Immature natural killer cell (primary cell): ENCODE measurements at regions not wholly inside any gene's neighbourhood (a gene's known extent, or its start where the extent isn't known, plus 50 kb on each side); places are given as distances from the start of the nearest gene placed in this dataset.

Source experiments
- DNase-seq, 3 donors: peaks; one replicate each; pipeline ENCODE4 v3.0.0; 2022; ENCODE audit warnings: mixed read lengths in 1 of 3
- H3K27ac Mint-ChIP-seq, 6 donors: one replicate each; pipeline ENCODE4 v1.8.0; 2020; ENCODE audit warnings: mixed read lengths in 6 of 6, mild to moderate bottlenecking in 5 of 6, inconsistent platforms in 4 of 6, moderate library complexity in 3 of 6
- H3K27me3 Mint-ChIP-seq, 3 donors: one replicate each; pipeline ENCODE4 v1.8.0; 2020 to 2021; ENCODE audit warnings: low read depth in 3 of 3, mild to moderate bottlenecking in 3 of 3, mixed read lengths in 3 of 3, moderate library complexity in 3 of 3, inconsistent platforms in 1 of 3
- H3K36me3 Mint-ChIP-seq, 3 donors: one replicate each; pipeline ENCODE4 v1.8.0; 2020; ENCODE audit warnings: mixed read lengths in 3 of 3, inconsistent platforms in 2 of 3, mild to moderate bottlenecking in 2 of 3
- H3K4me1 Mint-ChIP-seq, 2 donors: one replicate each; pipeline ENCODE4 v1.8.0; 2020; ENCODE audit warnings: inconsistent platforms in 2 of 2, mild to moderate bottlenecking in 2 of 2, mixed read lengths in 2 of 2, moderate library complexity in 1 of 2
- H3K4me3 Mint-ChIP-seq, 5 donors: one replicate each; pipeline ENCODE4 v1.8.0; 2020; ENCODE audit warnings: mild to moderate bottlenecking in 5 of 5, mixed read lengths in 5 of 5, inconsistent platforms in 3 of 5, moderate library complexity in 3 of 5
- H3K9me3 Mint-ChIP-seq, 6 donors: one replicate each; pipeline ENCODE4 v1.8.0; 2020; ENCODE audit warnings: mild to moderate bottlenecking in 6 of 6, mixed read lengths in 6 of 6, inconsistent platforms in 4 of 6, moderate library complexity in 3 of 6

GRCh38 chr16:13291591-13292333 is 390.4 kb downstream of the SHISA9 start:
- Mint-ChIP-seq H3K27me3 (peaks cover 0 to 2% (median 2%) of the 10 kb centered on the region in 3 donors), H3K36me3 (peaks cover 0 to 3% (median 0%) of the 10 kb centered on the region in 3 donors), H3K27ac (no peak overlapping the region), H3K9me3 (peaks cover 0 to 25% (median 7%) of the 10 kb centered on the region in 6 donors), H3K4me1 (no peaks in the 10 kb centered on the region), H3K4me3 (no peak overlapping the region)
- no peak for DNase-seq

- no peak overlapping the region for H3K27ac Mint-ChIP-seq
- DNase-seq: no peak
Measured at GRCh38 chr16:13296206-13296605, 394.8 kb downstream of the SHISA9 start.

DNA sequence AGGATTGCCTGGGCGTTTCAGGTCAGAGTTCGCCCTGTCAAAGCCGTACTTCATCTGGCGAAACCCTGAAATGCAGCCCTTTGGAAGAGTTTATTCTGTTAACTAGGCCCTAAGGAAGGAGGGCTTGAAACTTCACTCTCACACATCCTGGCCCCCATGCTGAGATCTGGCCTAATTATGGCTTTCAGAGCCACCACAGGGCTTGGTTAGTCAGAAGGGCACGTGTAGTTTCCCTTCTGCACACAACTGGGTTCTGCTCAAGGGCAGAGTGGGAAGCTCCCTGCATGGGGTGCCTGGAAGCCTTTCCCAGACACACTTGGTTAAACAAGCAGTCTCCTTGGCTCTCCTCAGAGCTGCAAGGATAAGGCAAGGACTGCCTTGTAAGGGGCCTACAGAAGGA is 397.3 kb downstream of the SHISA9 start:
- no peaks in the 10 kb centered on the region for H3K36me3 Mint-ChIP-seq
- peaks cover 0 to 2% (median under 1%) of the 10 kb centered on the region in 3 donors for H3K27me3 Mint-ChIP-seq
- H3K9me3 Mint-ChIP-seq: peaks cover 2 to 9% (median 3%) of the 10 kb centered on the region in 6 donors
- H3K4me1 Mint-ChIP-seq: no peaks in the 10 kb centered on the region
- H3K4me3 Mint-ChIP-seq: no peak overlapping the region
- no peak overlapping the region for H3K27ac Mint-ChIP-seq
- DNase-seq: no peak

More at GRCh38 chr16:13296206-13296605, 394.8 kb downstream of the SHISA9 start:
- peaks cover 0 to 2% (median 0%) of the 10 kb centered on the region in 3 donors for H3K27me3 Mint-ChIP-seq
- no peaks in the 10 kb centered on the region for H3K4me1 Mint-ChIP-seq
- H3K9me3 Mint-ChIP-seq: peaks cover 2 to 9% (median 3%) of the 10 kb centered on the region in 6 donors
- H3K36me3 Mint-ChIP-seq: no peaks in the 10 kb centered on the region
- no peak overlapping the region for H3K4me3 Mint-ChIP-seq

DNA sequence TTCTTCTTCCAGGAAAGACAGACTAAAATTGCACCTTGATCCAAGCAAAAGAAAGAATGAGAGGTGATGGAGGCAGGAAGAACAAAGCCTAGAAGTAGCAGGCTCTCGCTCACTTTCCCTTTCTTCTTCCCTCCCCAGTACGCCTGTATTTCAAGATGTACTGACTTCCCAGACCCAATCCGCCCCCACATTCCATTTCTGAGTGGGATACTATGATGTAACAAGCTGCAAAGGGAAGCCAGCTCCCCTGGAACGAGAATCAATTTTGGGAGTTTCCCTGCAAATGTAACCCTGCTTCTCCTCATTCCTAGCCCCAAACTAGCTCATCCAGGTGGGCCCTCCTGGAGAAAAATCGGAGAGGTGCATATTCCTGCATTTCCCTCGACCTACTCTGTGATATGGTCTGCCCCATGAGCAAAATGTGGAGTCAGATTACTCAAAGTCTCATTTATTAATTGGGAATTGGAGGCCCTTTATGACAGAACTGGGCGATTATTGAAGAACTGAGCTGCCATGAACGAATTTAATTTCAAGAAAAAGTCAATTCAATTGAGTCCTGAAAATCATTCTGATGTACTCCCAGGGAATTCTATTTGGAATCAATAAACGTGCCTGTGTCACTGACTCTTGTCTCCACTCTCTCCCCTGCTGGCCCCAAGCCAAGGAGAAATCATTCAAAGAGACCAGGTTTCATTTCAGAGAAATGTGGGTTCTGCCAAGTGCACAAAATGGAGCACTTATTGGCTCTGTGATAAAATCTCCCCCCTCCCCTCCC is 398.9 kb downstream of the SHISA9 start:
- Mint-ChIP-seq H3K9me3 (peaks cover 2 to 4% (median 3%) of the 10 kb centered on the region in 6 donors), H3K27ac (no peak overlapping the region), H3K36me3 (no peaks in the 10 kb centered on the region), H3K4me1 (no peaks in the 10 kb centered on the region), H3K27me3 (peaks cover 0 to 2% (median 1%) of the 10 kb centered on the region in 3 donors), H3K4me3 (no peak overlapping the region)
- DNase-seq: no peak

- DNase-seq: no peak
- Mint-ChIP-seq H3K4me3 (no peak overlapping the region), H3K9me3 (peaks cover 0 to 6% (median 3%) of the 10 kb centered on the region in 6 donors), H3K27me3 (peaks cover 0 to 1% (median 0%) of the 10 kb centered on the region in 3 donors), H3K27ac (no peak overlapping the region), H3K36me3 (no peaks in the 10 kb centered on the region), H3K4me1 (peaks cover 0 to 10% of the 10 kb centered on the region in 2 donors)
Measured at GRCh38 chr16:13305019-13305755, 403.8 kb downstream of the SHISA9 start.

- Mint-ChIP-seq H3K36me3 (no peaks in the 10 kb centered on the region), H3K4me3 (no peak overlapping the region), H3K9me3 (peaks cover 0 to 6% (median 0%) of the 10 kb centered on the region in 6 donors), H3K27ac (no peak overlapping the region), H3K4me1 (peaks cover 0 to 10% of the 10 kb centered on the region in 2 donors), H3K27me3 (peaks cover 0 to 1% (median 0%) of the 10 kb centered on the region in 3 donors)
- no peak for DNase-seq
Measured at GRCh38 chr16:13306161-13306995, 405.0 kb downstream of the SHISA9 start.

DNA sequence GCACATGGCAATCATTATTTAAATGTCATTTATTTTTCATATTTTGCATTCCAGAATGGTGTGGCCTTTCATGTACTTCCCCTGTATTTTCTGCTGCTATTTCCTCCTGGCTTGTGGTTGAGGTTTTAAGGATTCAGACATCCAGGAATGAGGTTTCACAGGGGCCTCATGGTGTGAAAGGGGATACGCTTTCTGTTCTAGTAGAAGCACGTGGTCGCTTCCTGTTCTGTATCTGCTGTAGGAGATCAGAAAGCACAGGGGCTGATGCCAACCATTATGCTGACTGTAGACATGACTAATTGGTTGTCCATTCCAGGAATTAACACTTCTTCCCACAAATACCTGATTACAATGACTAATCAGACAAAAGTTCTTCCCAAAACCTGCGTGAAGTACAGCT is 405.9 kb downstream of the SHISA9 start:
- Mint-ChIP-seq H3K4me1 (peaks cover 0 to 10% of the 10 kb centered on the region in 2 donors), H3K4me3 (no peak overlapping the region), H3K27me3 (peaks cover 0 to 2% (median 0%) of the 10 kb centered on the region in 3 donors), H3K36me3 (no peaks in the 10 kb centered on the region), H3K9me3 (peaks cover 0 to 6% (median 1%) of the 10 kb centered on the region in 6 donors), H3K27ac (no peak overlapping the region)
- DNase-seq: no peak

- no peak overlapping the region for H3K27ac Mint-ChIP-seq
- peaks cover 0 to 10% of the 10 kb centered on the region in 2 donors for H3K4me1 Mint-ChIP-seq
- no peak for DNase-seq
Measured at GRCh38 chr16:13307851-13308250, 406.5 kb downstream of the SHISA9 start.

DNA sequence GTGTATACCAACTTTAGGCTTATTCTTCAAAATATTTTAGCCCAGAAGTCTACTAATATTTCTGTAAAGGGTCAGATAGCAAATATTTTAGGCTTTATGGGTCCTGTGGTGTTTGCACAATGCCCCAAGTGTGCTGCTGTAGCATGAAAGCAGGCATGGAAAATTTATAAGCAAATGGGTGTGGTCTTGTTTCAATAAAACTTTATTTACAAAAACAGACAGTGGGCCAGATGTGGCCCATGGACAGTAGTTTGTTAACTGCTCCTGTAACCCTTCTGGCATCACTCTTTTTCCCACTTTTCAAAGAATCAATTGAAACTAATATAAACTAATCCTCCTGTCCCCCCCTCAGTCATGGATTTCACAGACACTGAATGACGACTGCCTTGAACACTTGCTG is 410.7 kb downstream of the SHISA9 start:
- Mint-ChIP-seq H3K36me3 (no peaks in the 10 kb centered on the region), H3K4me1 (peaks cover 4 to 19% of the 10 kb centered on the region in 2 donors), H3K9me3 (peaks cover 0 to 6% (median 1%) of the 10 kb centered on the region in 6 donors), H3K4me3 (no peak overlapping the region), H3K27me3 (peaks cover 0 to 4% (median 0%) of the 10 kb centered on the region in 3 donors), H3K27ac (no peak overlapping the region)
- DNase-seq: no peak

More at GRCh38 chr16:13307851-13308250, 406.5 kb downstream of the SHISA9 start:
- Mint-ChIP-seq H3K4me3 (no peak overlapping the region), H3K27me3 (peaks cover 0 to 4% (median 0%) of the 10 kb centered on the region in 3 donors), H3K36me3 (no peaks in the 10 kb centered on the region), H3K9me3 (peaks cover 0 to 6% (median 1%) of the 10 kb centered on the region in 6 donors)

DNA sequence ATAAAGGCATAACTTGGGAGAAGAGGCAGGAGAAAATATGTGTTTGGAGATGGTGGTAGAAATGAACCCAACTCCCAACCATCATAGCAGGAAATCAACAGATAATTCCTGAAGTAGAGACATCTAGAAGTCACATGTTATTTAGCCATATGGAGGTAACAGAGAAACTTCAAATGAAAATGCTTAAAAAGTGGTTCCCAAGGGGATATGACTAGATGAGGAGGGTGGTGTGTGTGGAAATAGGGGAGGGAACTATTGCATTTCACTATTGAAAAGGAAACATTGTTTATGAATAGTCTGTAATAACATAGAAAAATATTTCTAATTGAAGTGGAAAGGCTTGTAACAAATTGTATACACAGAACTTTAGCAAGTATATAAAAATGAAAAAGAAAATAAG is 412.0 kb downstream of the SHISA9 start:
- Mint-ChIP-seq H3K36me3 (no peaks in the 10 kb centered on the region), H3K4me3 (no peak overlapping the region), H3K27ac (no peak overlapping the region), H3K4me1 (peaks cover 4 to 9% of the 10 kb centered on the region in 2 donors), H3K9me3 (peaks cover 0 to 6% (median 0%) of the 10 kb centered on the region in 6 donors), H3K27me3 (peaks cover 0 to 4% (median 0%) of the 10 kb centered on the region in 3 donors)
- DNase-seq: no peak

DNA sequence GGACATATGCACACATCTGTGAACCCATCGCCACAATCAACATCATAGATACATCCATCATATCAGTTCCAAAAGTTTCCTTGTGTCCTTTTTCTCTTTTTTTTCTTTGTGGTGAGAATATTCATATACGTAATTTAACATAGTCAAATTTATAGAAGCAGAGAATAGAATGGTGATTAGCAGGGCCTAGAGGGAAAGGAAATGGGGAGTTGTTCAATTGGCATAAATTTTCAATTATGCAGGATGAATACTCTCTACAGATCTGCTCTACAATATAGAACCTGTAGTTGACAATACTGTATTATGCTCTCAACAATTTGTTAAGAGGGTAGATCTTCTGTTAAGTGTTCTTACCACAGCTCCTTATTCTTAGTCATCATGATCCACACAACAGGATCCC is 413.2 kb downstream of the SHISA9 start:
- Mint-ChIP-seq H3K4me3 (no peak overlapping the region), H3K36me3 (no peaks in the 10 kb centered on the region), H3K4me1 (peaks cover 4 to 9% of the 10 kb centered on the region in 2 donors), H3K27ac (no peak overlapping the region), H3K9me3 (peaks cover 0 to 3% (median 0%) of the 10 kb centered on the region in 6 donors), H3K27me3 (peaks cover 0 to 4% (median 0%) of the 10 kb centered on the region in 3 donors)
- DNase-seq: no peak

DNA sequence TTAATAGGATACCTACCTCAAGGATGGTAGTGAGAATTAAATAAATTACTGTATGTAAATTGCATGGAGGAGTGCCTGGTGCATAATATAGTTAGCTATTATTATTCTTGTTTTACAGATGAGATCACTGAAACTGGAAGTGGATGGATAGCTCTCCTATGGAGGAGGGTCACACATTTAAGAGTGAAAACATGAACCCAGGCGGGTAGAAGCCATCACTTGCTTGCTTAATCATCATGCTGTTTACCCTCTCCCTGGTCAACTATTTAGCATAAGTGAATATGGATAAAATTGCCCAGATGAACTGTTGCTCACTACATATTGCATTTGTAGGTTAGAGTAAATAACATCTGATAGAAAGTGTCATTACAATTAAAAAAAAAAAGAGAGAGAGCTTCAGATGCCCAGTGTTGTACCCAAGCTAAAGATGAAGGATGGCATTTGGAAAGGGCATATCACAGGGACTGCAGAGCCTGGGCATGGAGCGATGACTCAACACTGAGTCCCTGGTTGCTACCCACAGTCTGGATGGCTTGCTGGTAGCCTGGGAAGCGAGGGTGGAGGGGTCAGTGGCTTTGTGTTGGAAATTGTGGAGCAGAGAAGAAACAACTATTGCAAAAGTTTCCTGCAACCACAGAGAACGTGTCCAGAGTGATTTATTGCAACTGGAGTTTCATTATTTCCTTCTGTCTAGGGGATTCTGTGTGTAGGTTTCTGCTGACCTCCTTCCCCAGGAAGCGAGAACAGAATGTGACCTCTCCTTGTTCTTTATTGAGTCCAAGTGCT is 414.4 kb downstream of the SHISA9 start:
- Mint-ChIP-seq H3K4me1 (peaks cover 4 to 9% of the 10 kb centered on the region in 2 donors), H3K4me3 (no peak overlapping the region)

More for the DNA sequence above, 414.4 kb downstream of the SHISA9 start:
- Mint-ChIP-seq H3K27ac (no peak overlapping the region), H3K36me3 (no peaks in the 10 kb centered on the region), H3K9me3 (peaks cover 0 to 2% (median 0%) of the 10 kb centered on the region in 6 donors), H3K27me3 (peaks cover 0 to 4% (median 0%) of the 10 kb centered on the region in 3 donors)
- DNase-seq: no peak
